SK-N-SH (cell line): ENCODE measurements at regions not wholly inside any gene's neighbourhood (a gene's known extent, or its start where the extent isn't known, plus 50 kb on each side); places are given as distances from the start of the nearest gene placed in this dataset.

Experiments used
- CTCF ChIA-PET: fragments of 300-600, 350-600 bp; formaldehyde crosslinking; extraction: SDS; loops from one replicate; lab custom pipeline; 2021; lab: Yijun Ruan, JAX
- POLR2A ChIA-PET: fragments of 350-600 bp; sonication (Branson Sonifier 250); formaldehyde crosslinking; extraction: SDS; loops from one replicate; lab custom pipeline; 2020; ENCODE audit warnings: antibody characterized with exemption, inconsistent platforms; lab: Yijun Ruan, JAX
- DNase-seq: peaks from one replicate; pipeline ENCODE4 v3.0.0; 2012
- H2AFZ ChIP-seq: fragments of 200-600 bp; sonication (generic); 2 replicates; pipeline ENCODE4 v1.8.1; 2016; ENCODE audit warnings: antibody characterized with exemption, mild to moderate bottlenecking, low read depth
- H3F3A ChIP-seq: fragments of 200-600 bp; sonication (generic); replicated peaks from 2 replicates; pipeline ENCODE3; 2016; ENCODE audit warnings: antibody characterized with exemption, mild to moderate bottlenecking; ENCODE audit not compliant: insufficient read depth
- H3K27ac ChIP-seq, 2 experiments: fragments of 200-500 bp in 1 of 2; fragments of 200-600 bp in 1 of 2; sonication (Bioruptor generic) in 1 of 2; sonication (generic), shearing (Covaris generic) in 1 of 2; 2 replicates each; pipeline versions ENCODE4 v1.5.1 to v1.6.1; 2014 to 2016; ENCODE audit warnings: low read depth in 2 of 2, inconsistent platforms in 1 of 2, low read length in 1 of 2, mild to moderate bottlenecking in 1 of 2, mixed read lengths in 1 of 2
- H3K27me3 ChIP-seq: fragments of 200-600 bp; sonication (generic), shearing (Covaris generic); 2 replicates; pipeline ENCODE4 v1.6.1; 2016; ENCODE audit warnings: mixed run types; ENCODE audit not compliant: insufficient read depth
- H3K36me3 ChIP-seq, 2 experiments: fragments of 200-500 bp in 1 of 2; fragments of 200-600 bp in 1 of 2; sonication (Bioruptor generic) in 1 of 2; sonication (generic) in 1 of 2; replicated peaks in 1 of 2; 2 replicates each; pipeline versions ENCODE3 to v1.5.1; 2014 to 2016; ENCODE audit warnings: low read length in 1 of 2, mild to moderate bottlenecking in 1 of 2; ENCODE audit not compliant: insufficient read depth in 2 of 2, control insufficient read depth in 1 of 2
- H3K4me1 ChIP-seq, 2 experiments: fragments of 200-500 bp in 1 of 2; fragments of 200-600 bp in 1 of 2; sonication (Bioruptor generic) in 1 of 2; sonication (generic), shearing (Covaris generic) in 1 of 2; 2 replicates each; pipeline versions ENCODE4 v1.5.1 to v1.6.1; 2014 to 2016; ENCODE audit warnings: low read depth in 1 of 2, low read length in 1 of 2, mixed run types in 1 of 2; ENCODE audit not compliant: insufficient read depth in 2 of 2, control insufficient read depth in 1 of 2
- H3K4me2 ChIP-seq: fragments of 200-600 bp; sonication (generic), shearing (Covaris generic); 2 replicates; pipeline ENCODE4 v1.6.1; 2017; ENCODE audit warnings: mixed run types
- H3K4me3 ChIP-seq, 2 experiments: fragments of 200-500 bp in 1 of 2; fragments of 200-600 bp in 1 of 2; sonication (Bioruptor generic) in 1 of 2; sonication (generic), shearing (Covaris generic) in 1 of 2; 2 replicates each; pipeline versions ENCODE4 v1.5.1 to v1.8.1; 2014 to 2016; ENCODE audit warnings: low read depth in 2 of 2, inconsistent platforms in 1 of 2, low read length in 1 of 2, mild to moderate bottlenecking in 1 of 2, mixed read lengths in 1 of 2, moderate library complexity in 1 of 2
- H3K79me2 ChIP-seq: fragments of 200-600 bp; sonication (generic); 2 replicates; pipeline ENCODE4 v1.8.1; 2017; ENCODE audit warnings: mild to moderate bottlenecking; ENCODE audit not compliant: insufficient read depth
- H3K9ac ChIP-seq: fragments of 200-600 bp; sonication (generic); 2 replicates; pipeline ENCODE4 v1.6.1; 2017; ENCODE audit warnings: mixed run types
- H3K9me2 ChIP-seq: fragments of 200-600 bp; sonication (generic); 2 replicates; pipeline ENCODE4 v1.6.1; 2017; ENCODE audit warnings: mixed run types
- H3K9me3 ChIP-seq: fragments of 200-600 bp; sonication (generic); 2 replicates; pipeline ENCODE4 v1.6.1; 2017; ENCODE audit warnings: mixed run types, mild to moderate bottlenecking, moderate library complexity
- H4K20me1 ChIP-seq: fragments of 200-600 bp; sonication (generic); 2 replicates; pipeline ENCODE4 v1.6.1; 2017; ENCODE audit warnings: mild to moderate bottlenecking, mixed run types; ENCODE audit not compliant: insufficient read depth
- CHD2 ChIP-seq: fragments of 150-350 bp; IDR thresholded peaks from 2 replicates; pipeline ENCODE4 v1.6.1; 2018; ENCODE audit warnings: low read length; ENCODE audit not compliant: partially characterized antibody
- EP300 ChIP-seq, 2 experiments: IDR thresholded peaks; 2 replicates each; pipeline versions ENCODE4 v1.4.0 to v1.6.1; 2012; ENCODE audit warnings: borderline replicate concordance in 1 of 2, low read depth in 1 of 2, low read length in 1 of 2
- FOSL2 ChIP-seq: IDR thresholded peaks from 2 replicates; pipeline ENCODE4 v1.4.0; 2012; ENCODE audit warnings: low read depth, mild to moderate bottlenecking, moderate library complexity, borderline replicate concordance
- FOXJ3 ChIP-seq: sonication (generic); formaldehyde crosslinking; IDR thresholded peaks from 2 replicates; pipeline ENCODE4 v1.5.1; 2020; ENCODE audit warnings: mild to moderate bottlenecking, missing genetic modification reagents
- GABPA ChIP-seq: IDR thresholded peaks from 2 replicates; pipeline ENCODE4 v1.4.0; 2012; ENCODE audit warnings: low read depth, mild to moderate bottlenecking
- GATA2 ChIP-seq: sonication (generic); formaldehyde crosslinking; IDR thresholded peaks from 2 replicates; pipeline ENCODE4 v1.5.0; 2020; ENCODE audit warnings: mild to moderate bottlenecking, missing genetic modification reagents
- IRF3 ChIP-seq: fragments of 150-350 bp; IDR thresholded peaks from 2 replicates; pipeline ENCODE4 v1.6.1; 2016; ENCODE audit warnings: mild to moderate bottlenecking, low read depth, low read length
- MAX ChIP-seq: IDR thresholded peaks from 2 replicates; pipeline ENCODE4 v1.4.0; 2012; ENCODE audit warnings: low read depth
- MXI1 ChIP-seq: IDR thresholded peaks from 2 replicates; pipeline ENCODE4 v1.6.1; 2012; ENCODE audit warnings: mild to moderate bottlenecking, low read depth, low read length, improper control_type of control experiment
- NFIC ChIP-seq: IDR thresholded peaks from 2 replicates; pipeline ENCODE4 v1.4.0; 2012; ENCODE audit warnings: borderline replicate concordance
- NRF1 ChIP-seq: IDR thresholded peaks from 2 replicates; pipeline ENCODE4 v1.6.1; 2012; ENCODE audit warnings: low read depth, mild to moderate bottlenecking, low read length
- RAD21 ChIP-seq: IDR thresholded peaks from 2 replicates; pipeline ENCODE4 v1.6.1; 2012; ENCODE audit warnings: mild to moderate bottlenecking, low read length
- REST ChIP-seq: IDR thresholded peaks from 2 replicates; pipeline ENCODE4 v1.6.1; 2012; ENCODE audit warnings: mild to moderate bottlenecking, low read depth, low read length, moderate library complexity
- RFX5 ChIP-seq: IDR thresholded peaks from 2 replicates; pipeline ENCODE4 v1.6.1; 2012; ENCODE audit warnings: mild to moderate bottlenecking, improper control_type of control experiment, low read length
- SIN3A ChIP-seq: IDR thresholded peaks from 2 replicates; pipeline ENCODE4 v1.6.1; 2012; ENCODE audit warnings: low read depth, mild to moderate bottlenecking, low read length, moderate library complexity, borderline replicate concordance
- TEAD4 ChIP-seq: IDR thresholded peaks from 2 replicates; pipeline ENCODE4 v1.4.0; 2012; ENCODE audit warnings: mild to moderate bottlenecking, borderline replicate concordance; ENCODE audit not compliant: insufficient read depth
- USF1 ChIP-seq: IDR thresholded peaks from 2 replicates; pipeline ENCODE4 v1.4.0; 2012; ENCODE audit warnings: low read depth, borderline replicate concordance
- USF2 ChIP-seq: fragments of 150-350 bp; IDR thresholded peaks from 2 replicates; pipeline ENCODE4 v1.6.1; 2017; ENCODE audit warnings: antibody characterized with exemption, low read length, low read depth, borderline replicate concordance
- ZBTB33 ChIP-seq: IDR thresholded peaks from 2 replicates; pipeline ENCODE4 v1.4.0; 2012; ENCODE audit warnings: low read depth, borderline replicate concordance
- WGBS: methylation state at CpG from one replicate; pipeline ENCODE4 v1.1.6; 2017; ENCODE audit warnings: low lambda C conversion rate; 5-methylcytosine and 5-hydroxymethylcytosine counted together

- TF ChIP-seq USF2 = no peak
- TF ChIP-seq NFIC = no peak
- no peak for TF ChIP-seq TEAD4
- TF ChIP-seq CHD2 = no peak
- TF ChIP-seq IRF3 = no peak
- TF ChIP-seq GABPA = no peak
- no peak for TF ChIP-seq NRF1
- no peak for TF ChIP-seq ZBTB33
- TF ChIP-seq USF1 = no peak
Measured at GRCh38 chr6:147759536-147759935, 251.0 kb downstream of the SAMD5 start (continued).

- H3K4me3 ChIP-seq = no peak overlapping the region
- H3K79me2 ChIP-seq = no peaks in the 10 kb centered on the region
- H3K4me2 ChIP-seq = no peak overlapping the region
- H3K27ac ChIP-seq = no peak overlapping the region
- H2AFZ ChIP-seq = no peak overlapping the region
- no peaks in the 10 kb centered on the region for H4K20me1 ChIP-seq
- 35% methylated on average over 5 of the region's 5 CpGs for WGBS
- ChIA-PET CTCF (no interaction called here), POLR2A (no interaction called here)
- H3K27me3 ChIP-seq = no peaks in the 10 kb centered on the region
- no peaks in the 10 kb centered on the region for H3K9me3 ChIP-seq
- H3K4me1 ChIP-seq = no peaks in the 10 kb centered on the region
- no peaks in the 10 kb centered on the region for H3F3A ChIP-seq
- H3K36me3 ChIP-seq = no peaks in the 10 kb centered on the region
- no peak for DNase-seq
- no peak overlapping the region for H3K9ac ChIP-seq
- H3K9me2 ChIP-seq = no peaks in the 10 kb centered on the region
- TF ChIP-seq FOXJ3 (CRISPR knock-in tag) (no peak), MXI1 (no peak), MAX (no peak), REST (no peak), RAD21 (no peak), NFIC (no peak), FOSL2 (no peak), RFX5 (no peak), GATA2 (CRISPR knock-in tag) (no peak), USF1 (no peak), SIN3A (no peak), IRF3 (no peak), EP300 (IDR thresholded peaks at IDR 0.05; ENCODE audit: borderline replicate concordance in 1 of 2, low read depth in 1 of 2, low read length in 1 of 2) (no peak)
Measured at GRCh38 chr6:147765541-147765940, 257.1 kb downstream of the SAMD5 start.
